GM12892 (cell line): ENCODE measurements at regions not wholly inside any gene's neighbourhood (a gene's known extent, or its start where the extent isn't known, plus 50 kb on each side); places are given as distances from the start of the nearest gene placed in this dataset.

Experiments
- POLR2A ChIP-seq: IDR thresholded peaks from 2 replicates; pipeline ENCODE4 v1.6.1; 2011; ENCODE audit warnings: low read depth, low read length, control low read depth
- POLR2AphosphoS5 ChIP-seq: IDR thresholded peaks from 2 replicates; pipeline ENCODE4 v1.6.1; 2011; ENCODE audit warnings: low read depth, low read length, control low read depth
- TAF1 ChIP-seq: IDR thresholded peaks from 2 replicates; pipeline ENCODE4 v1.6.1; 2011; ENCODE audit warnings: low read depth, mild to moderate bottlenecking, control low read depth, low read length, borderline replicate concordance

- TF ChIP-seq TAF1 (no peak), POLR2AphosphoS5 (no peak), POLR2A (no peak)
These were observed 836.5 kb downstream of the NTRK3 start for GRCh38 chr15:87420017-87420416.
